IMR-90 (cell line): ENCODE measurements at regions not wholly inside any gene's neighbourhood (a gene's known extent, or its start where the extent isn't known, plus 50 kb on each side); places are given as distances from the start of the nearest gene placed in this dataset.
A peak's percentile ranks its signal among the peaks of the same experiment; 100 is the strongest.

ENCODE experiments used
- ATAC-seq: fragments of 200-7000 bp; cut with Tn5 transposase; 2 replicates; pipeline ENCODE4 v1.9.1; 2020; ENCODE audit warnings: low read depth, mild to moderate bottlenecking, moderate library complexity
- BruUV-seq: library from RNA; stranded (reverse); fragments of 400-500 nt; replicated peaks from 2 replicates; lab custom pipeline; 2021; lab: Mats Ljungman, UMichigan
- CTCF ChIA-PET: fragments of 300-600 bp; formaldehyde crosslinking; extraction: SDS; loops from one replicate; lab custom pipeline; 2021; ENCODE audit warnings: antibody characterized with exemption; lab: Yijun Ruan, JAX
- POLR2A ChIA-PET: fragments of 300-600 bp; sonication (Branson Sonifier 250); formaldehyde crosslinking; loops from one replicate; lab custom pipeline; 2022; ENCODE audit warnings: antibody characterized with exemption; ENCODE audit not compliant: unreplicated experiment; lab: Charles Lee
- DNase-seq: peaks from one replicate; pipeline ENCODE4 v3.0.0; 2013
- H2AFZ ChIP-seq: replicated peaks from 2 replicates; pipeline ENCODE3; 2013; ENCODE audit warnings: low read length, mild to moderate bottlenecking; ENCODE audit not compliant: poor library complexity
- H2AK5ac ChIP-seq: 2 replicates; pipeline ENCODE4 v1.6.1; 2013; ENCODE audit warnings: low read depth, low read length, inconsistent platforms
- H2AK9ac ChIP-seq: replicated peaks from 2 replicates; pipeline ENCODE3; 2013; ENCODE audit warnings: mild to moderate bottlenecking, low read depth, low read length, moderate library complexity; ENCODE audit not compliant: poor library complexity
- H2BK120ac ChIP-seq: 2 replicates; pipeline ENCODE4 v1.6.1; 2013; ENCODE audit warnings: low read depth, low read length, inconsistent platforms
- H2BK15ac ChIP-seq: 3 replicates; pipeline ENCODE4 v1.6.1; 2013; ENCODE audit warnings: low read depth, low read length, inconsistent platforms
- H2BK20ac ChIP-seq: 2 replicates; pipeline ENCODE4 v1.6.1; 2013; ENCODE audit warnings: low read depth, mild to moderate bottlenecking, inconsistent platforms, low read length, moderate library complexity
- H2BK5ac ChIP-seq: 2 replicates; pipeline ENCODE4 v1.6.1; 2013; ENCODE audit warnings: mild to moderate bottlenecking, low read depth, low read length, inconsistent platforms; ENCODE audit not compliant: poor library complexity, severe bottlenecking
- H3K14ac ChIP-seq: replicated peaks from 2 replicates; pipeline ENCODE4 v1.6.1; 2013; ENCODE audit warnings: low read depth, low read length, inconsistent platforms
- H3K18ac ChIP-seq: 2 replicates; pipeline ENCODE4 v1.6.1; 2013; ENCODE audit warnings: low read depth, low read length, control low read depth
- H3K23ac ChIP-seq: 2 replicates; pipeline ENCODE4 v1.6.1; 2013; ENCODE audit warnings: low read depth, low read length, inconsistent platforms
- H3K27ac ChIP-seq: 2 replicates; pipeline ENCODE4 v1.5.1; 2013; ENCODE audit warnings: mild to moderate bottlenecking, control low read depth, low read length; ENCODE audit not compliant: insufficient read depth
- H3K27me3 ChIP-seq: 2 replicates; pipeline ENCODE4 v1.6.1; 2013; ENCODE audit warnings: low read length; ENCODE audit not compliant: control insufficient read depth, insufficient read depth
- H3K36me3 ChIP-seq: 2 replicates; pipeline ENCODE4 v1.6.1; 2013; ENCODE audit warnings: low read length, mixed read lengths; ENCODE audit not compliant: control insufficient read depth, insufficient read depth
- H3K4ac ChIP-seq: 2 replicates; pipeline ENCODE4 v1.6.1; 2013; ENCODE audit warnings: low read depth, low read length, inconsistent platforms
- H3K4me1 ChIP-seq: 2 replicates; pipeline ENCODE4 v1.6.1; 2013; ENCODE audit warnings: low read length, mixed read lengths; ENCODE audit not compliant: control insufficient read depth, insufficient read depth
- H3K4me2 ChIP-seq: 2 replicates; pipeline ENCODE4 v1.6.1; 2013; ENCODE audit warnings: low read depth, mild to moderate bottlenecking, control low read depth, low read length, moderate library complexity
- H3K4me3 ChIP-seq: 2 replicates; pipeline ENCODE4 v1.5.1; 2013; ENCODE audit warnings: low read depth, mild to moderate bottlenecking, control low read depth, low read length, moderate library complexity; ENCODE audit not compliant: insufficient read depth
- H3K56ac ChIP-seq: 2 replicates; pipeline ENCODE4 v1.6.1; 2013; ENCODE audit warnings: low read length, inconsistent platforms; ENCODE audit not compliant: insufficient read depth; ENCODE audit errors: extremely low read depth
- H3K79me1 ChIP-seq, 2 experiments: 2 replicates each; pipeline ENCODE4 v1.6.1; 2013; ENCODE audit warnings: low read length in 2 of 2, inconsistent platforms in 1 of 2, low read depth in 1 of 2
- H3K9ac ChIP-seq: 2 replicates; pipeline ENCODE4 v1.6.1; 2013; ENCODE audit warnings: low read depth, low read length, control low read depth
- H3K9me1 ChIP-seq: 2 replicates; pipeline ENCODE4 v1.6.1; 2013; ENCODE audit warnings: low read length, inconsistent platforms; ENCODE audit not compliant: insufficient read depth
- H3K9me3 ChIP-seq: 2 replicates; pipeline ENCODE4 v1.6.1; 2013; ENCODE audit warnings: low read length; ENCODE audit not compliant: control insufficient read depth, insufficient read depth
- H4K20me1 ChIP-seq: 2 replicates; pipeline ENCODE4 v1.6.1; 2013; ENCODE audit warnings: low read length, inconsistent platforms; ENCODE audit not compliant: insufficient read depth
- H4K5ac ChIP-seq: 2 replicates; pipeline ENCODE4 v1.6.1; 2013; ENCODE audit warnings: mild to moderate bottlenecking, low read depth, low read length, control low read depth
- H4K8ac ChIP-seq, 2 experiments: 2 replicates each; pipeline ENCODE4 v1.6.1; 2013; ENCODE audit warnings: low read depth in 2 of 2, low read length in 2 of 2, control low read depth in 1 of 2, inconsistent platforms in 1 of 2
- H4K91ac ChIP-seq: 2 replicates; pipeline ENCODE4 v1.6.1; 2013; ENCODE audit warnings: low read depth, low read length, inconsistent platforms; ENCODE audit not compliant: insufficient read depth
- FOS ChIP-seq: fragments of 150-350 bp; IDR thresholded peaks from 2 replicates; pipeline ENCODE4 v1.6.1; 2016; ENCODE audit warnings: low read depth, low read length
- RAD21 ChIP-seq: IDR thresholded peaks from 2 replicates; pipeline ENCODE4 v1.6.1; 2012; ENCODE audit warnings: low read length, improper control_type of control experiment
- WGBS, 2 experiments: methylation state at CpG; one replicate each; pipeline versions ENCODE4 v1.1.5 to v1.1.7; 2013; ENCODE audit warnings: missing lambda C conversion rate in 2 of 2; ENCODE audit not compliant: insufficient read length in 1 of 2; ENCODE audit errors: extremely low coverage in 2 of 2; 5-methylcytosine and 5-hydroxymethylcytosine counted together
- dilution Hi-C: fragments of 300-500 bp; cut with HindIII; formaldehyde crosslinking; loops from one replicate; pipeline ENCODE4 v1.14.3; 2018; ENCODE audit warnings: low sequenced_read_pairs; ENCODE audit not compliant: unreplicated experiment
- in situ Hi-C: fragments of 300-500 bp; cut with MboI; formaldehyde crosslinking; loops from 3 replicates; pipeline ENCODE4 v1.14.3; 2019; ENCODE audit warnings: low sequenced_read_pairs, inconsistent platforms, mixed read lengths
- intact Hi-C: fragments of 100-400 bp; cut with micrococcal nuclease; formaldehyde crosslinking; loops from 2 replicates; pipeline ENCODE4 v1.10.0; 2022

- no peak overlapping the region for H3K23ac ChIP-seq
- BruUV-seq: no TSS peak
- H2BK20ac ChIP-seq: no peak overlapping the region
- H3K4me3 ChIP-seq: no peak overlapping the region
- no peak overlapping the region for H4K91ac ChIP-seq
- no CpG with 5 or more reads among the region's 4 CpGs for WGBS, 2 experiments
- peak overlapping the region; percentile 3; the same call in 1 of the 2 replicates for H3K18ac ChIP-seq
- ATAC-seq (peak; percentile 29; the same call in 1 of the 2 replicates), DNase-seq (peak; percentile 54)
- no peak overlapping the region for H2BK120ac ChIP-seq
- no peaks in the 10 kb centered on the region for H3K27me3 ChIP-seq
- no peak overlapping the region for H2BK15ac ChIP-seq
- intact Hi-C loops (no loop called here), dilution Hi-C loops (no loop called here), in situ Hi-C loops (no loop called here)
- no peak overlapping the region for H3K4ac ChIP-seq
- H3K4me2 ChIP-seq: peak overlapping the region; percentile 62; the same call in 1 of the 2 replicates
- H3K79me1 ChIP-seq: no peaks in the 10 kb centered on the region
- no peak overlapping the region for H2AK9ac ChIP-seq
- no peak overlapping the region for H3K9ac ChIP-seq
- H3K9me1 ChIP-seq: no peaks in the 10 kb centered on the region; the same call in 1 of the 2 replicates
- H3K14ac ChIP-seq: no peak overlapping the region
- no peak overlapping the region for H4K5ac ChIP-seq
- CTCF ChIA-PET: no interaction called here
- H3K36me3 ChIP-seq: no peaks in the 10 kb centered on the region
- H2AK5ac ChIP-seq: no peak overlapping the region
- no peaks in the 10 kb centered on the region for H4K20me1 ChIP-seq
- no peak overlapping the region for H2AFZ ChIP-seq
- no peak overlapping the region for H4K8ac ChIP-seq
- no peaks in the 10 kb centered on the region for H3K4me1 ChIP-seq
- peak overlapping the region; percentile 26 for H2BK5ac ChIP-seq
- H3K56ac ChIP-seq: no peak overlapping the region
- TF ChIP-seq FOS: no peak
- TF ChIP-seq RAD21: no peak
- POLR2A ChIA-PET: no interaction called here
- H3K27ac ChIP-seq: no peak overlapping the region; the same call in 1 of the 2 replicates
- H3K9me3 ChIP-seq: no peaks in the 10 kb centered on the region
These were observed 1883.4 kb downstream of the STIM2 start for GRCh38 chr4:28744066-28744465.
